ENCODE measurements at regions not wholly inside any gene's neighbourhood (a gene's known extent, or its start where the extent isn't known, plus 50 kb on each side); places are given as distances from the start of the nearest gene placed in this dataset.
"Not testable (repeated sequence)": the region's sequence is repeated elsewhere in the genome, so short reads cannot be mapped to it uniquely, and the experiment has no call there.

DNA sequence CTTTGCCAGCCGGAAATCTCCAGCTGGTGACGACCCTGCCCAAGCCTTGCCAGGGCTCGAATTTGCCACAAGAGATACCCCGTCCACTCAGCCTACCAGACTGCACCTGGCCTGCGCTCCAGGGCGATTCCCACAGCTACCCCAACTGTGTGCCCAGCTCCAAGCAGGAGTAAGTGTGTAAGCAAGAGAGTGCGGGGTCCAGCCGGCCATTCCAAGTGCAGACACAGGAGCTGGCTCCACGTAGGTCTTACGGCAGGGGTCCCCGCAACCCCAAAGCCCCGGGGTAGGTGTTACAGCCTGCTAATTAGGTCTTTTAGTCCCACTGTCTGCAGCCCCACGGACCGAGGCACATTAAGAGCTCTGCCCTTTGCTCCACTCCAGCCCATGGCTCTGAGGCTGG is 1305.2 kb downstream of the ARAP2 start:
- Histone ChIP-seq H3K36me3 (ENCODE audit: insufficient read depth, low read length) (no peaks in the 10 kb centered on the region), H3K27me3 (ENCODE audit: control insufficient read depth, insufficient read depth, low read length) (no peaks in the 10 kb centered on the region), H3K4me3 (ENCODE audit: low read length) (no peak overlapping the region), H3K4me1 (ENCODE audit: control insufficient read depth, insufficient read depth, low read length) (no peaks in the 10 kb centered on the region), H3K4me2 (ENCODE audit: low read length) (no peak overlapping the region), H3K9me3 (replicated peaks; ENCODE audit: low read length) (no peaks in the 10 kb centered on the region), H3K9ac (ENCODE audit: low read depth, low read length) (no peak overlapping the region)

GRCh38 chr4:34943741-34944386 is 1300.5 kb downstream of the ARAP2 start:
- no peaks in the 10 kb centered on the region for H3K4me1 ChIP-seq (ENCODE audit: control insufficient read depth, insufficient read depth, low read length)
- H3K4me2 ChIP-seq (ENCODE audit: low read length): no peak overlapping the region
- no peak overlapping the region for H3K4me3 ChIP-seq (ENCODE audit: low read length)
- H3K36me3 ChIP-seq (ENCODE audit: insufficient read depth, low read length): no peaks in the 10 kb centered on the region
- no peak overlapping the region for H3K9ac ChIP-seq (ENCODE audit: low read depth, low read length)
- no peaks in the 10 kb centered on the region for H3K27me3 ChIP-seq (ENCODE audit: control insufficient read depth, insufficient read depth, low read length)
- H3K9me3 ChIP-seq (replicated peaks; ENCODE audit: low read length): peaks cover 2% of the 10 kb centered on the region

GRCh38 chr4:34950926-34951325 is 1293.4 kb downstream of the ARAP2 start:
- H3K36me3 ChIP-seq (ENCODE audit: insufficient read depth, low read length): no peaks in the 10 kb centered on the region
- no peak overlapping the region for H3K4me3 ChIP-seq (ENCODE audit: low read length)
- H3K4me2 ChIP-seq (ENCODE audit: low read length): no peak overlapping the region
- H3K9me3 ChIP-seq (replicated peaks; ENCODE audit: low read length): peaks cover 2% of the 10 kb centered on the region
- H3K4me1 ChIP-seq (ENCODE audit: control insufficient read depth, insufficient read depth, low read length): no peaks in the 10 kb centered on the region
- H3K9ac ChIP-seq (ENCODE audit: low read depth, low read length): no peak overlapping the region
- H3K27me3 ChIP-seq (ENCODE audit: control insufficient read depth, insufficient read depth, low read length): no peaks in the 10 kb centered on the region

DNA sequence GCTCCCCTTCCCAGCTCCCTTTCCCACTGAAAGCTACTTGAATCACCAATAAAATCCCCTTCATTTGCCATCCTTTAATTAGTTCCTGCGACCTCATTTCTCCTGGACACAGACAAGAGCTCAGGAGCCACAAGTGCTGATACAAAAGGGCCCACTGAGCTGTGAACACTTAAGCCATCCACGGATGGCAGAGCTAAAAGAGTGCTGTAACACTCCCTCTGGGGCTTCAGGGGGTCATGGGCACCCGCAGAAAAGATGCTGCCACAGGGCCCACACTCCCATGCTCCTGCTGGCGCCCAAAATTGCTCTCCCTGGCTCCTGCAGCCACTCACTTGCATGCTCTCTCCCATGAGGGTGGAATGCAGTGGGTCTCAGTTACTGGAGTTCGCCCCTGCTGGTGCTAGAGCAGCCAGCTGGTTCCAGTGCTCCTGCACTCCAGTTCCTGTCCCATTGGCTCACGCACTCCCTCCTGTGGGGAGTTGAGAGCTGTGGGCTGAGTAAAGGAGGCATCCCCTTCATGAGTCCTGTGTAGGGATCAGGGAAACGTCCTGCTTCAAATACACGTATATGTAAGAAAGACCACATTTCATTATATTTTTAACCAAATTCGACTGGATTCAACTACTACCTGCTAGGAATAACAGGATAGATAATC is 1291.0 kb downstream of the ARAP2 start:
- no peaks in the 10 kb centered on the region for H3K27me3 ChIP-seq (ENCODE audit: control insufficient read depth, insufficient read depth, low read length)
- H3K9ac ChIP-seq (ENCODE audit: low read depth, low read length): no peak overlapping the region
- H3K4me3 ChIP-seq (ENCODE audit: low read length): no peak overlapping the region
- H3K4me1 ChIP-seq (ENCODE audit: control insufficient read depth, insufficient read depth, low read length): no peaks in the 10 kb centered on the region
- H3K4me2 ChIP-seq (ENCODE audit: low read length): no peak overlapping the region
- H3K36me3 ChIP-seq (ENCODE audit: insufficient read depth, low read length): no peaks in the 10 kb centered on the region
- peaks cover 2% of the 10 kb centered on the region for H3K9me3 ChIP-seq (replicated peaks; ENCODE audit: low read length)

DNA sequence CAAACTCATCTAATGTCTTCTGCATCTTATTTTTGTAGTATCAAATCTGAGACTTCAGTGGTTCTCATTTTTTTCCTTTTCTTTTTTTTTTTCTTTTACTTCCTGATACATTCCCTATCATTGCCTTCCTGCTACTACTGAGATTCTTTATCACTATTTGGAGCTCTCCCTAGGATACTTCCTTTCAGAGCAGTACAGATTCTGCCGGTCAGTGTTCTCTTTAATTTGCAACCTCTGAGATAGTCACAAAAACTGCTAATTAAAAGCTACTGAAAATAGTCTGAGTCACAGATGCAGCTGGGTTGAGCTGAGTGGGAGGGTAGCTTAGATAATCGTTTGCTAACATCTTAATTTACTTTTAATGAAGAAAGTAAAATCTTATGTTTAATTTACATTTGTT is 1279.7 kb downstream of the ARAP2 start:
- no peak overlapping the region for H3K9ac ChIP-seq (ENCODE audit: low read depth, low read length)
- H3K4me2 ChIP-seq (ENCODE audit: low read length): no peak overlapping the region
- no peaks in the 10 kb centered on the region for H3K36me3 ChIP-seq (ENCODE audit: insufficient read depth, low read length)
- H3K27me3 ChIP-seq (ENCODE audit: control insufficient read depth, insufficient read depth, low read length): no peaks in the 10 kb centered on the region
- H3K4me1 ChIP-seq (ENCODE audit: control insufficient read depth, insufficient read depth, low read length): no peaks in the 10 kb centered on the region
- no peak overlapping the region for H3K4me3 ChIP-seq (ENCODE audit: low read length)
- no peaks in the 10 kb centered on the region for H3K9me3 ChIP-seq (replicated peaks; ENCODE audit: low read length)

- H3K4me1 ChIP-seq (ENCODE audit: control insufficient read depth, insufficient read depth, low read length): no peaks in the 10 kb centered on the region
- H3K4me3 ChIP-seq (ENCODE audit: low read length): no peak overlapping the region
- H3K9ac ChIP-seq (ENCODE audit: low read depth, low read length): no peak overlapping the region
- H3K36me3 ChIP-seq (ENCODE audit: insufficient read depth, low read length): no peaks in the 10 kb centered on the region
- H3K4me2 ChIP-seq (ENCODE audit: low read length): no peak overlapping the region
- H3K27me3 ChIP-seq (ENCODE audit: control insufficient read depth, insufficient read depth, low read length): no peaks in the 10 kb centered on the region
- H3K9me3 ChIP-seq (replicated peaks; ENCODE audit: low read length): peaks cover 2% of the 10 kb centered on the region
Observed at GRCh38 chr4:34972189-34972588, 1272.1 kb downstream of the ARAP2 start.

- no peak overlapping the region for H3K4me2 ChIP-seq (ENCODE audit: low read length)
- no peaks in the 10 kb centered on the region for H3K4me1 ChIP-seq (ENCODE audit: control insufficient read depth, insufficient read depth, low read length)
- no peak overlapping the region for H3K4me3 ChIP-seq (ENCODE audit: low read length)
- no peaks in the 10 kb centered on the region for H3K36me3 ChIP-seq (ENCODE audit: insufficient read depth, low read length)
- H3K9ac ChIP-seq (ENCODE audit: low read depth, low read length): no peak overlapping the region
- H3K9me3 ChIP-seq (replicated peaks; ENCODE audit: low read length): peaks cover 2% of the 10 kb centered on the region
- no peaks in the 10 kb centered on the region for H3K27me3 ChIP-seq (ENCODE audit: control insufficient read depth, insufficient read depth, low read length)
Observed at GRCh38 chr4:34973650-34974312, 1270.5 kb downstream of the ARAP2 start.

GRCh38 chr4:34974313-34974680 is 1270.0 kb downstream of the ARAP2 start:
- no peaks in the 10 kb centered on the region for H3K36me3 ChIP-seq (ENCODE audit: insufficient read depth, low read length)

DNA sequence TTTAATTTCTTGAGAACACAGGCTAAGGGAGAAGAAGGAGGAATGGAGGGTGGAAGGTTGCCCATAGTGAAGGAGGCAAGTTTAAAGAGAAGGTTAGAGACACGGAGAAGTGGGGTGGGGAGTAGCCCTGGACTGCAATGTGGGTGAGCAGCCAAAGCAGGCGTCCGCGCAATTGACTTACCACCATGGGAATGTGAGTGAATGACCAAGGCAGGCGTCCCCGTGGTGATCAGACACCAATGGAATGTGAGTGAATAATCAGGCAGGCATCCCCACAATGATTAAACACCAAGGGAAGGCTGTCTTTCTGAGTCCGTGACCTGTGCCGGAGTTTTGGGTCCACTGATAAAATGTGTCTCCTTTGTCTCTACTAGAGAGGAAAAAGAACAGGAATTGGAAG is 1223.1 kb downstream of the ARAP2 start:
- not testable (repeated sequence) for H3K36me3 ChIP-seq (ENCODE audit: insufficient read depth, low read length); H3K9me3 ChIP-seq (replicated peaks; ENCODE audit: low read length); H3K9ac ChIP-seq (ENCODE audit: low read depth, low read length); H3K4me2 ChIP-seq (ENCODE audit: low read length); H3K4me3 ChIP-seq (ENCODE audit: low read length); H3K4me1 ChIP-seq (ENCODE audit: control insufficient read depth, insufficient read depth, low read length); H3K27me3 ChIP-seq (ENCODE audit: control insufficient read depth, insufficient read depth, low read length)

More at GRCh38 chr4:34974313-34974680, 1270.0 kb downstream of the ARAP2 start:
- no peaks in the 10 kb centered on the region for H3K27me3 ChIP-seq (ENCODE audit: control insufficient read depth, insufficient read depth, low read length)
- H3K9ac ChIP-seq (ENCODE audit: low read depth, low read length): no peak overlapping the region
- no peaks in the 10 kb centered on the region for H3K4me1 ChIP-seq (ENCODE audit: control insufficient read depth, insufficient read depth, low read length)
- H3K9me3 ChIP-seq (replicated peaks; ENCODE audit: low read length): peaks cover 2% of the 10 kb centered on the region
- H3K4me2 ChIP-seq (ENCODE audit: low read length): no peak overlapping the region
- no peak overlapping the region for H3K4me3 ChIP-seq (ENCODE audit: low read length)

- Histone ChIP-seq H3K27me3 (ENCODE audit: control insufficient read depth, insufficient read depth, low read length) (no peaks in the 10 kb centered on the region), H3K9ac (ENCODE audit: low read depth, low read length) (no peak overlapping the region), H3K4me3 (ENCODE audit: low read length) (no peak overlapping the region), H3K36me3 (ENCODE audit: insufficient read depth, low read length) (no peaks in the 10 kb centered on the region), H3K4me2 (ENCODE audit: low read length) (no peak overlapping the region), H3K9me3 (replicated peaks; ENCODE audit: low read length) (peaks cover 2% of the 10 kb centered on the region), H3K4me1 (ENCODE audit: control insufficient read depth, insufficient read depth, low read length) (no peaks in the 10 kb centered on the region)
Observed at GRCh38 chr4:35025152-35025834, 1219.0 kb downstream of the ARAP2 start.

- Histone ChIP-seq H3K27me3 (ENCODE audit: control insufficient read depth, insufficient read depth, low read length) (no peaks in the 10 kb centered on the region), H3K4me1 (ENCODE audit: control insufficient read depth, insufficient read depth, low read length) (no peaks in the 10 kb centered on the region), H3K9me3 (replicated peaks; ENCODE audit: low read length) (peaks cover 3% of the 10 kb centered on the region), H3K4me2 (ENCODE audit: low read length) (no peak overlapping the region), H3K4me3 (ENCODE audit: low read length) (no peak overlapping the region), H3K9ac (ENCODE audit: low read depth, low read length) (no peak overlapping the region), H3K36me3 (ENCODE audit: insufficient read depth, low read length) (no peaks in the 10 kb centered on the region)
Observed at GRCh38 chr4:35038079-35038805, 1206.1 kb downstream of the ARAP2 start.
